ENCODE measurements at regions not wholly inside any gene's neighbourhood (a gene's known extent, or its start where the extent isn't known, plus 50 kb on each side); places are given as distances from the start of the nearest gene placed in this dataset.

DNA sequence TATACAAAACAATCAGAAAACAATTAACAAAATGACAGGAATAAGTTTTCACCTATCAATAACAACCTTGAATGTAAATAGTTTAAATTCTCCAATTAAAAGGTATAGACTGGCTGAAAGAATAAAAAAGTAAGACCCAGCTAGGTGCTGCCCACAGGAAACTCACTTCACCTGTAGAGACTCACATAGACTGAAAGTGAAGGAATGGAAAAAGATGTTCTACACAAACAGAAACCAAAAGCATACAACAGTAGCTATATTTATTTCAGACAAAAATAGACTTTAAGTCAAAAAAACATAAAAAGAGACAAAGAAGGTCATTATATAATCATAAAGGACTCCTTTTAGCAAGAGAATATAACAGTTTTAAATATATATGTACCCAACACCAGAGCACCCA, 152.4 kb upstream of the PWP1 start (continued):
- no peak for TF ChIP-seq ZNF462 (CRISPR knock-in tag; IDR thresholded peaks at IDR 0.05)
- TF ChIP-seq, protein P1, sequence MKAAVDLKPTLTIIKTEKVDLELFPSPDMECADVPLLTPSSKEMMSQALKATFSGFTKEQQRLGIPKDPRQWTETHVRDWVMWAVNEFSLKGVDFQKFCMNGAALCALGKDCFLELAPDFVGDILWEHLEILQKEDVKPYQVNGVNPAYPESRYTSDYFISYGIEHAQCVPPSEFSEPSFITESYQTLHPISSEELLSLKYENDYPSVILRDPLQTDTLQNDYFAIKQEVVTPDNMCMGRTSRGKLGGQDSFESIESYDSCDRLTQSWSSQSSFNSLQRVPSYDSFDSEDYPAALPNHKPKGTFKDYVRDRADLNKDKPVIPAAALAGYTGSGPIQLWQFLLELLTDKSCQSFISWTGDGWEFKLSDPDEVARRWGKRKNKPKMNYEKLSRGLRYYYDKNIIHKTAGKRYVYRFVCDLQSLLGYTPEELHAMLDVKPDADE (IDR thresholded peaks at IDR 0.05), result no peak
- no peak for TF ChIP-seq NANOG (IDR thresholded peaks at IDR 0.05; ENCODE audit: borderline replicate concordance)
- no peak for TF ChIP-seq JUNB (IDR thresholded peaks at IDR 0.05; ENCODE audit: unreplicated experiment)
- TF ChIP-seq CTCF (conservative IDR thresholded peaks at IDR 0.05; ENCODE audit: low read depth in 2 of 2), result no peak
- TF ChIP-seq ZNF114 (CRISPR knock-in tag; IDR thresholded peaks at IDR 0.05), result no peak
- TF ChIP-seq STAT1 (IDR thresholded peaks at IDR 0.05; ENCODE audit: unreplicated experiment), result no peak

DNA sequence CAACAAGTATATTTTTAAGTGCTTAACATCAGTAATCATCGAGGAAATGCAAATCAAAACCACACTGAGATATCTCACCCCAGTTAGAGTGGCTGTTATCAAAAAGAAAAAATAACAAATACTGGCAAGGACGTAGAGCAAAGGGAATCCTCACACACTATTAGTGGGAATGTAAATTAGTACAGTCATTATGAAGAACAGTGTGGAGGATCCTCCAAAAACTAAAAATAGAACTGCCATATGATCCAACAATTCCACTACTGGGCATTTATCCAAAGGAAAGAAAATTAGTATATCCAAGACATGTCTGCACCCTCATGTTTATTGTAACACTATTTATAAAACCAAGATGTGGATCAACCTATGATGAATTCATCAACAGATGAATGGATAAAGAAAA, 149.0 kb upstream of the PWP1 start:
- H3K36me3 ChIP-seq (ENCODE audit: insufficient read depth), result no peaks in the 10 kb centered on the region
- H3K4me3 Mint-ChIP-seq, result no peak overlapping the region
- H3K27ac Mint-ChIP-seq, result no peak overlapping the region
- no peak overlapping the region for H3K4me2 ChIP-seq
- no peaks in the 10 kb centered on the region for H3K79me2 ChIP-seq (replicated peaks; ENCODE audit: insufficient read depth)
- H3K36me3 Mint-ChIP-seq (ENCODE audit: low read depth), result no peaks in the 10 kb centered on the region
- H3K9me3 Mint-ChIP-seq, result no peaks in the 10 kb centered on the region; the same call in 2 of the 3 replicates
- ATAC-seq (no peak), DNase-seq (ENCODE audit: low spot score) (no peak)
- H3K4me1 Mint-ChIP-seq, result peaks cover 13% of the 10 kb centered on the region
- no peak overlapping the region for H3K27ac ChIP-seq (ENCODE audit: low read depth)
- no peaks in the 10 kb centered on the region for H4K20me1 ChIP-seq (replicated peaks; ENCODE audit: insufficient read depth)
- no peak overlapping the region for H2AFZ ChIP-seq
- H3K9me2 ChIP-seq (ENCODE audit: insufficient read depth), result no peaks in the 10 kb centered on the region
- peaks cover 7% of the 10 kb centered on the region for H3K27me3 Mint-ChIP-seq (ENCODE audit: insufficient read depth, low read depth, poor library complexity)
- no peak overlapping the region for H3K4me3 ChIP-seq
- H3F3A ChIP-seq (replicated peaks; ENCODE audit: low read depth), result no peaks in the 10 kb centered on the region
- no peaks in the 10 kb centered on the region for H3K27me3 ChIP-seq (ENCODE audit: insufficient read depth)
- H3K4me1 ChIP-seq (ENCODE audit: insufficient read depth), result 0 out of 2 replicates have a peak, but pooled peaks cover 4% of the 10 kb centered on the region
- TF ChIP-seq ZNF462 (CRISPR knock-in tag; IDR thresholded peaks at IDR 0.05) (no peak), ZNF331 (CRISPR knock-in tag; IDR thresholded peaks at IDR 0.05; ENCODE audit: low read depth) (no peak)

Measured in GM23338 (cell line).